ENCODE measurements at regions not wholly inside any gene's neighbourhood (a gene's known extent, or its start where the extent isn't known, plus 50 kb on each side); places are given as distances from the start of the nearest gene placed in this dataset.

- intact Hi-C loops (cut with micrococcal nuclease) = no loop called here
- peak overlapping the region; percentile 82 for H3K27ac Mint-ChIP-seq
- no peaks in the 10 kb centered on the region for H3K36me3 ChIP-seq (replicated peaks in 1 of 2; ENCODE audit: control extremely low read depth in 1 of 2, control insufficient read depth in 1 of 2, extremely low read depth in 1 of 2, insufficient read depth in 2 of 2, low read length in 1 of 2)
Observed at GRCh38 chr1:20405893-20406604, 80.0 kb downstream of the CAMK2N1 start.

More at GRCh38 chr1:20405893-20406604, 80.0 kb downstream of the CAMK2N1 start:
- Histone ChIP-seq H3K4me2 (replicated peaks; ENCODE audit: low read depth, low read length, poor library complexity, severe bottlenecking) (peak overlapping the region; percentile 41), H3K4me1 (ENCODE audit: control insufficient read depth in 2 of 2, insufficient read depth in 2 of 2, low read length in 2 of 2) (peaks cover 33 to 45% of the 10 kb centered on the region in 2 donors), H3K27me3 (replicated peaks in 1 of 4; ENCODE audit: control extremely low read depth in 1 of 4, control insufficient read depth in 3 of 4, insufficient read depth in 4 of 4, low read length in 3 of 4) (peaks cover 0 to 22% (median 4%) of the 10 kb centered on the region in 4 experiments), H3K27ac (ENCODE audit: low read length in 2 of 2) (peak overlapping the region; percentile 67 to 68), H2AFZ (ENCODE audit: insufficient read depth, low read depth, low read length, poor library complexity, severe bottlenecking) (no peak overlapping the region), H3K4me3 (ENCODE audit: control extremely low read depth in 1 of 5, extremely low read depth in 1 of 5, insufficient read depth in 1 of 5, low read depth in 2 of 5, low read length in 4 of 5) (peak overlapping the region in 1 of 5 experiments; percentile 1), H4K20me1 (ENCODE audit: control insufficient read depth, insufficient read depth, low read length, poor library complexity, severe bottlenecking) (no peaks in the 10 kb centered on the region), H3K9me3 (ENCODE audit: control extremely low read depth in 1 of 3, control insufficient read depth in 2 of 3, insufficient read depth in 1 of 3, low read length in 2 of 3) (no peaks in the 10 kb centered on the region), H3K9ac (ENCODE audit: low read length) (no peak overlapping the region), H3K79me2 (ENCODE audit: control insufficient read depth, insufficient read depth, low read length) (no peaks in the 10 kb centered on the region)
- peak; percentile 73 for ATAC-seq (ENCODE audit: low read depth)
- Mint-ChIP-seq H3K4me3 (peak overlapping the region; percentile 68), H3K9me3 (ENCODE audit: insufficient read depth) (peaks cover 3% of the 10 kb centered on the region), H3K27me3 (peaks cover 34% of the 10 kb centered on the region), H3K4me1 (peaks cover 43% of the 10 kb centered on the region)
- WGBS (ENCODE audit: insufficient coverage) = 20% methylated on average over 7 of the region's 11 CpGs
- CTCF ChIA-PET = interaction anchor here (1.0 to 1.6 kb wide), 2 partner anchors 25 to 172 kb away, joined by 3 to 4 read pairs; no protein-coding TSS in a partner anchor
- no peak for TF ChIP-seq EZH2 (IDR thresholded peaks at IDR 0.05; ENCODE audit: borderline replicate concordance, insufficient read depth, low read depth, low read length, poor library complexity, severe bottlenecking)
- TF ChIP-seq, protein P1, sequence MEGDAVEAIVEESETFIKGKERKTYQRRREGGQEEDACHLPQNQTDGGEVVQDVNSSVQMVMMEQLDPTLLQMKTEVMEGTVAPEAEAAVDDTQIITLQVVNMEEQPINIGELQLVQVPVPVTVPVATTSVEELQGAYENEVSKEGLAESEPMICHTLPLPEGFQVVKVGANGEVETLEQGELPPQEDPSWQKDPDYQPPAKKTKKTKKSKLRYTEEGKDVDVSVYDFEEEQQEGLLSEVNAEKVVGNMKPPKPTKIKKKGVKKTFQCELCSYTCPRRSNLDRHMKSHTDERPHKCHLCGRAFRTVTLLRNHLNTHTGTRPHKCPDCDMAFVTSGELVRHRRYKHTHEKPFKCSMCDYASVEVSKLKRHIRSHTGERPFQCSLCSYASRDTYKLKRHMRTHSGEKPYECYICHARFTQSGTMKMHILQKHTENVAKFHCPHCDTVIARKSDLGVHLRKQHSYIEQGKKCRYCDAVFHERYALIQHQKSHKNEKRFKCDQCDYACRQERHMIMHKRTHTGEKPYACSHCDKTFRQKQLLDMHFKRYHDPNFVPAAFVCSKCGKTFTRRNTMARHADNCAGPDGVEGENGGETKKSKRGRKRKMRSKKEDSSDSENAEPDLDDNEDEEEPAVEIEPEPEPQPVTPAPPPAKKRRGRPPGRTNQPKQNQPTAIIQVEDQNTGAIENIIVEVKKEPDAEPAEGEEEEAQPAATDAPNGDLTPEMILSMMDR (IDR thresholded peaks at IDR 0.05) = no peak
- POLR2A ChIA-PET = interaction anchor here (1.2 kb wide), 1 partner anchor 9 kb away, joined by 3 read pairs; no protein-coding TSS in a partner anchor
- DNase-seq = peak; percentile 67
